GM18870 (cell line): ENCODE measurements at regions not wholly inside any gene's neighbourhood (a gene's known extent, or its start where the extent isn't known, plus 50 kb on each side); places are given as distances from the start of the nearest gene placed in this dataset.

Experiments used
- ATAC-seq: cut with Tn5 transposase; IDR thresholded peaks from one replicate; pipeline ENCODE4 v1.9.1; 2021; ENCODE audit warnings: moderate library complexity; ENCODE audit not compliant: unreplicated experiment

DNA sequence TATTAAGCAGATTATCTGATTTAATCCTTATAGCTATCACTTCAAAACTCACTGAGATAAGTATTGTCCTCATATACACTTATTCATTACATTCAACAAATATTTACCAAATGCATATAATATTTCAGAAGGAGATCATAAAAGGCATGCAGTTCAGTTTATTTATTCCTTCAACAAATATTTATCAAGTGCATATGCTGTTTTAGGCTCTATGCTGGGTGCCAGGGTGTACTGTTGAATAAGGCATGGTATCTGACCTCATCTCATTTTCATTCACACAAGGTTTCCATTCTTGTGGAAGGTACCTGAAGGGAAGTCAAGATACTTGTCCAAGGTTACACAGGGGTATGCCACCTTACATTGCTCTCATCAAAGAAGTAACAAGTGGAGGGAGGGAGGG lies 213.0 kb downstream of the INSIG2 start:
- ATAC-seq = no peak

GRCh38 chr2:118300832-118301231 lies 212.6 kb downstream of the INSIG2 start:
- ATAC-seq = no peak

DNA sequence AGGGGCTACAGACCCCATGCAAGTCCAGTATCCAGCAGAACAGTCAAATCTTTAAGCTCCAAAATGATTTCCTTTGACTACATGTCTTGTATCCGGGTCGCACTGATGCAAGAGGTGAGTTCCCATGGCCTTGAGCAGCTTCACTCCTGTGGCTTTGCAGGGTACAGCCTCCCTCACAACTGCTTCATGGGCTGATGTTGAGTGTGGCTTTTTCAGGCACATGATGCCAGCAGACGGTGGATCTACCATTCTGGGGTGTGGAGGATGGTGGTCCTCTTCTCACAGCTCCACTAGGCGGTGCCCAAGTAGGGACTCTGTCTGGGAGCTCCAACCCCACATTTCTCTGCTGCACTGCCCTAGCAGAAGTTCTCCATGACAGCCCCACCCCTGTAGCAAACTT lies 208.4 kb downstream of the INSIG2 start:
- no peak for ATAC-seq

DNA sequence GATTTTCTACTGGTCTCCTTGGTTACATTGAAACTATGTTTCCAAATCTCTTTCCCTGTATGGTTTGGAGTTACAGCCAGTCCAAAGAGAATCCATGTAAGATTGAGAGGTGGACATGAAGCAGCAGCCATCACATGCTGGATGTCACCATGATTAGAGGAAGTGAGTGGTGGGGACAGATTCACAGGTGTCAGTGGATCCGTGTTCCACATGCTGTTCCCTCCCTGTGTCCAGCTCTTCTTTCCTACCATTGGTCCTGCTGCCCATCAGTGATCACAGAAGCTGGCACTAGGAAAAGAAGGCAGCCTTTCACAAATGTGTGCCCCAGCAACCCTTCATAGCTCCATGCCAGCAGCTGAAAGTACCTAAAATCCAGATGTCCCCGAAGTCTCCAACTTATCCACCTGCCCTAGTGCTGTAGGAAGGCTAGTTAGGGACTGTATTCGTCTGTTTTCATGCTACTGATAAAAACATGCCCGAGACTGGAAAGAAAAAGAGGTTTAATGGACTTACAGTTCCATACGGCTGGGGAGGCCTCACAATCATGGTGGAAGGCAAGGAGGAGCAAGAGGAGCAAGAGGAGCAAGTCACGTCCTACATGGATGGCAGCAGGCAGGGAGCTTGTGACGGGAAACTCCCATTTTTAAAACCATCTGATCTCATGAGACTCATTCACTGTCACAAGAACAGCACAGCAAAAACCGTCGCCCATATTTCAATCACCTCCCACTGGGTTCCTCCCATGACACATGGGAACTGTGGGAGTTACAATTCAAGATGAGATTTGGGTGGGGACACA lies 207.5 kb downstream of the INSIG2 start:
- no peak for ATAC-seq

DNA sequence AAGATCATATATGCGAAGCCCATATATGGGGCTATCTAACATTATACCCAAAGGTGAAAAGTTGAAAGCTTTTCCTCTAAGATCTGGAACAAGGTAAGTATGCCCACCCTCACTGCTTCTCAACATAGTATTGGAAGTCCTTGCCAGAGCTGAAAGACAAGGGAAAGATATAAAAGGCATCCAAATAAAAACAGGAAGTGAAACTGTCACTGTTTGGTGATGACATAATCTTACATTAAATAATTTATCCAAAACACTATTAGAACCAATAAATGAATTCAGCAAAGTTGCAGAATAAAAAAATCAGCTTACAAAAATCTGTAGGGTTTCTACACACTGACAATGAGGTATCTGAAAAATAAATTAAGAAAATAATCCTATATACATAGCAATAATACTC lies 205.8 kb downstream of the INSIG2 start:
- no peak for ATAC-seq

- no peak for ATAC-seq
Observed at GRCh38 chr2:118292991-118293390, 204.7 kb downstream of the INSIG2 start.

DNA sequence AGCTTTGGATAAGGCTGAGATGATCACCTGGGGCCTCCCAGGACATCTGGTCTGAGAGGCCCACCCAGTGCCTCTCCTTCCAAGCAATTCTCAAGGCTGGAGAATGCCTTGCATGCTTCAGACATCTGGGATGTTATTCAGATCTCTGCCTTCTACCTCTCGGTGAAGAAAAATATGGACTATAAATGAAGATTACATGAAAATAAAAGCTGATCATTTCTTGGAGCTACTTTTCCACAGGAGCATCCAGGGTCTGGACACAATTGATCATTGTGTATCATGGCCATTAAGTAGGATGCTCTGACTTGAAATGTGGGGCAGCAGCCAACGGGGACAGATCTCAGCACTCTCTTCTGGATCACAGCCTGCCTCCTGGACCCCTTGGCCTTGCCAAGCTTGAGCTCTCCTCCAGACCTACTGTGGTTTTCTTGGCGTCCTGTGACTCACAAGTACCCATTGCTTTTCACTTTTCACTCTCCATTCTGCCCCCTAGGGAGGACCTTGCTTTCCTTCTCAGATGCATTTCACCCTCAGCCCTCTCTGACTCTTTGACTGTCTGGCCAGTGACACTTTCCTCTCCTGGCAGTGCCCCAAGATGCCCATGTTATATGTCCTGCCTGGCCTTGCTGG lies 203.1 kb downstream of the INSIG2 start:
- ATAC-seq = no peak

DNA sequence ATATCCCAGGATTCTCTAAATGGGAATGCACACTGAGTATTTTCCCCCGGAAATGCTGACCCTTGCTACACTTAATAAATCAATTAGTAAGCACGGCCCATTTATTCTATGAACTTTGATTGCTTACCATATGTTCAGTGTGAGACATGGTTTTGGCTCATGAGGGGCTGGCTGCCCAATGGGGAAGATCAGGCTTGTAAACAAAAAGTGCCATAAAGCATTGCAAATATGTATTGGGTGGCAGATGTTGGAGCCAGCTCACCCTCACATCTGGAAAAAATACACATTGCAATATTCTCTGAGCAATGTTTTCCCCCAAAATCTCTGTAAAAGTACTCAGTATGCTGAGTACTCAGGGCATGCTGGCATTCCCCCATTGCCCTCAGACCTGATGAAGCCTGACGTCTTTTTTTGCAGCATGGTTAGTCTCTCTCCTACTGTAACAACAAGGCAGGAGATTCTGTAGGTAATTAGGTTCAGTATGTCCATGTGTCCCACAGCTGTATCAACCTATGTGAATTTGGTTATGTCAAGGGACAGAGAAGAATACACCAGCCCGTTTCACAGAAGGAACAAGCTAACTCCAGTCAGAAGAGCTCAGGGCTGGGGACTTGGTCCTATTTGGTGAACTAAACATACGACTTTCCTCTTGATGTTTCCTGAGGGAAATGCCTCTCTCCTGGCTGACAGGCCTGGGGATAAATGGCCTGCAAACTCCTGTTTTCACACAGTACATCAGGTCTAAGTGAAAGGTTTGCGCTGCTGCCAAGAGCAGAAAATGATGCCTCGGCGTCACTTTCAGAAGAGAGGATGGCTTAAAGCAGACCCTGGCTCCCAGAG lies 202.4 kb downstream of the INSIG2 start:
- ATAC-seq = no peak

DNA sequence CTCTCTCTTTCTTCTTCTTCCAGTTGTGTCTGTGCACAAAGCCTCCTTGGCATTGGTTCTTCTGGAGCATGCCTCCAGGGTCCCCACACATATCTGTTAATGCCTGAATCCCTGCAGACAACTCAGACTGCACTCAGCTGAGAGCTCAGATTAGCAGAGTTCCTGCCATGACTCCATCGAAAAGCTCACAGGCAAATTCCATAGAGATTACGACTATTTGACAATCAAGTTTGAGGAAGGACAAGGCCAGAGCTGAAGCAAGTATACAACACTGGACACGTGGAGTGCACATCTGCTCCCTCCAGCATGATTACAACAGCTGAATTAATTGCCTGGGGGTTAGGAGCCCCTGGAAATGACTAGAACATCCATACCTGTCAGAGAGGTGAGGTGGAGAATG lies 190.7 kb downstream of the INSIG2 start:
- no peak for ATAC-seq

DNA sequence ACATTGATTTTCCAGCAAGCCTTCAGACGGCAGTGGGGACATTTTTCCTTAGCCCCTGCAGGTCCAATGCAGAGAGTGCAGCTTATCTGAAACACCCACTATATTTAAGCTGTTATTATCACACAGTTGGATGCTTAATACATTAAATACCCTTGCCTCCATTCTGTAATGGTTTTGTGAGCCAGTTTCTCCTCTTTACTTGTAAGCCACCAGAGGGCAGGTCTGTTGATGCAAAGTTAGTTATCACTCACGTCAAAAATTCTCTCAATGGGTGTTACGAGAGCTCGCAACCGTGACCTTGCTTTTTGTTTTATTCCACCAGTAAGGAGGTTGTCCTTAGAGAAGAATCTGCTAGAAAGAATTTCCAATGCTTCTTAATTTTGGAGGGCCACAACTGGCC lies 189.8 kb downstream of the INSIG2 start:
- no peak for ATAC-seq

DNA sequence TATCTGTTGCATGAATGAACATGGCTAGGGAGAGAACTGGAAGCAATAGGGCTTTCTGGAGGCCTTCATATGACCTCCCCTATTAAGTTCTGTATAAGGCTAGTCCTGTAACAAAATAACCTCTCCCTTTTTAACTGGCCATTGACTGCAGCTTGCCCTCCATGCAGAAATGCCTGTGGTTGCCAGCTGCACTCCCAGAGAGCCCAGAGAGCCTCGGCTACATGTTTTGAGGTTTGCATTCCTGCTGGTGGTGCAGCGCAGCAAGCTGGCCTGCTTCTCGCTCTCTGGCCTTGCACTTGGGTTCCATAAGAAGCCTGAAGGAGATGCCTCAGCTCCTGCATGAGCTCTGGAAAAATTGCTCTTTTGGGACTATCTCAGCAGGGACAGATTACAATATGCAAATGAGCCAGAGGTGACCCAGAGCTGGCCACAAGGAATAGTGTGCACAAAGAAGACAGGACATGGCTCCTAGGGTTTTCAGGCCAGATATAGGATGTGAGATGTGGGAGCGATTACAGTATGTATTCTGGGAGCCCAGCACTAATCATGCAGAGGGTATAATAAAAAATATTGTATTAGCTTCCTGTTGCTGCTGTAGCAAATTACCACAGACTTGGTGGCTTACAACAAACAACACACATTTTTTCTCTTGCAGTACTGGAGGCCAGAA lies 186.7 kb downstream of the INSIG2 start:
- no peak for ATAC-seq

DNA sequence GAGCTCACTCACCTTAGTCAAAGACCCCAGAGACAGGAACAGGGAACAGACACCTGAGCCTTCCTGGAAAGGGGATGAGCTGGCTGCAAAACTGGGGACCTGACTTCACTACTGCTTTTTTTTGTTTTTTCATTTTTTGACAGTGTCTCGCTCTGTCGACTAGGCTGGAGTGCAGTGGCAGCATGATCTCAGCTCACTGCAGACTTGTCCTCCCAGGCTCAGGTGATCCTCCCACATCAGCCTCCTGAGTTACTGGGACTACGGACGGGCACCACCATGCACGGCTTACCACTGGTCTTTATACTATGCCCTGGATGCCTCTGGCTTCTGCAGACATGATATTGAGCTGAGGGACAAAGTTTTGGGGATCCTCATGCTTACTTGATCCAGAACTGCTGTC lies 184.1 kb downstream of the INSIG2 start:
- no peak for ATAC-seq

- no peak for ATAC-seq
Observed at GRCh38 chr2:118269408-118270051, 181.3 kb downstream of the INSIG2 start.

- no peak for ATAC-seq
Observed at GRCh38 chr2:118268268-118268667, 180.0 kb downstream of the INSIG2 start.

DNA sequence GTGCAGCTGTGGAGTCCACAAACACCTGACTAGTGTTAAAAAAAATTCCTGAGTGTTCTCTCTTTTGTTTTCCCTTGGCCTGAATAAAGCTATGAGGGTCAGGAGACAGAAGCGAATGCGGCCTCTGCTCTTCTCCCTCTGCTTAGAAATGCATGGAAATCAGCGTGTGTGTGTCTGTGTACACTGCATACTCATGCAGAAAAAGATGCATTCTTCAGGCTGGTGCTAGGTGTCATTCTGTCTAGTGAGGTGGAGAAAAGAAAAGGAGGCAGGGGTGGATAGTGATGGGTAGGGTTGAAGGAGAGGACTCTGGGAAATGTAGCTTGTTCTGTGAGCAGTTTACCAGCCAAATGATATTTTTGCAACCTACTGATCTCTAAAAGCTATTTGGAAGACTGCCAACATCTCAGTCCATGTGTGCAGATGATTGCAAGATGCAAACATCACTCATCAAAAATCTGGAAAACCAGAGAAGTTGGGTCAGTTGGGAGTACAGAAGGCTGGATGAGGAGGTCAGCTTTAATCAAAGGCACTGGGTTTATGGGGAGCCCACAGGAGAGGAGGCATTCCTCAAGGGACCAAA lies 177.7 kb downstream of the INSIG2 start:
- no peak for ATAC-seq

GRCh38 chr2:118264232-118264990 lies 176.1 kb downstream of the INSIG2 start:
- ATAC-seq = no peak

DNA sequence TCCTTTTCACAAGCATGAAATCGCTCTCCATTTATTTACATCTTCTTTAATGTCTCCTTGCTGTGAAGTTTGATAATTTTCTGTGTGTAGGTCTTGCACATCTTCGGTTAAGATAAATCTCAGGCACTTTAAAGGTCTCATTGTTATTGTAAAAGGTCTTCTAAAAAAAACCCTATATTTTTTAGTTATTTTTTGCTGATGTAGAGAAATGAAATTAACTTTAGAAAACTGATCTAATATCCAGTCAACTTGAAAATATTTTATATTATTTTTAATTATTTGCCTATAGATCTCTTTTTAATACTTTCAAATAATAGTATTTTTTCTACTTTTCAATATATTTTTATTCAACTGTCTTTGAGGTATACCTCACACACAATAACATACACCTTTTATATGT lies 169.4 kb downstream of the INSIG2 start:
- no peak for ATAC-seq

- ATAC-seq = no peak
Observed at GRCh38 chr2:118255771-118256372, 167.6 kb downstream of the INSIG2 start.

GRCh38 chr2:118255301-118255700 lies 167.0 kb downstream of the INSIG2 start:
- no peak for ATAC-seq
